ENCODE measurements at regions not wholly inside any gene's neighbourhood (a gene's known extent, or its start where the extent isn't known, plus 50 kb on each side); places are given as distances from the start of the nearest gene placed in this dataset.

- no peak for TF ChIP-seq CTCF (IDR thresholded peaks at IDR 0.05)
- TF ChIP-seq POLR2A (IDR thresholded peaks at IDR 0.05): no peak
Measured at GRCh38 chr2:145543155-145543554, 1023.2 kb upstream of the ZEB2 start.

All from testis (tissue), 2 donors.